Smooth muscle cell (in vitro differentiated cells): ENCODE measurements at regions not wholly inside any gene's neighbourhood (a gene's known extent, or its start where the extent isn't known, plus 50 kb on each side); places are given as distances from the start of the nearest gene placed in this dataset.

Experiments used
- DNase-seq: peaks from one replicate; lab custom pipeline; 2025; ENCODE audit not compliant: unreplicated experiment; lab: John Stamatoyannopoulos, UW
- H2AFZ ChIP-seq: fragments of 200-600 bp; sonication (generic); 2 replicates; pipeline ENCODE4 v1.6.0; 2016; ENCODE audit warnings: antibody characterized with exemption, low read depth, mild to moderate bottlenecking
- H3F3A ChIP-seq: fragments of 200-600 bp; sonication (generic); 2 replicates; pipeline ENCODE4 v1.6.0; 2017; ENCODE audit warnings: antibody characterized with exemption, low read depth
- H3K27ac ChIP-seq: fragments of 200-600 bp; sonication (generic); 2 replicates; pipeline ENCODE4 v1.5.1; 2016; ENCODE audit warnings: low read depth, mild to moderate bottlenecking
- H3K27me3 ChIP-seq: fragments of 200-600 bp; sonication (generic); 2 replicates; pipeline ENCODE4 v1.6.1; 2016; ENCODE audit warnings: low read depth, mild to moderate bottlenecking
- H3K36me3 ChIP-seq: fragments of 200-600 bp; sonication (generic); 2 replicates; pipeline ENCODE4 v1.5.1; 2016; ENCODE audit warnings: low read depth
- H3K4me1 ChIP-seq: fragments of 200-600 bp; sonication (generic); 2 replicates; pipeline ENCODE4 v1.5.1; 2016; ENCODE audit warnings: low read depth
- H3K4me2 ChIP-seq: fragments of 200-600 bp; sonication (generic); 2 replicates; pipeline ENCODE4 v1.6.0; 2016; ENCODE audit warnings: mild to moderate bottlenecking
- H3K4me3 ChIP-seq: fragments of 200-600 bp; sonication (generic); 2 replicates; pipeline ENCODE4 v1.5.1; 2016; ENCODE audit warnings: mild to moderate bottlenecking
- H3K79me2 ChIP-seq: fragments of 200-600 bp; sonication (generic); 2 replicates; pipeline ENCODE4 v1.6.0; 2016; ENCODE audit warnings: low read depth, mild to moderate bottlenecking
- H3K9ac ChIP-seq: fragments of 200-600 bp; sonication (generic); 2 replicates; pipeline ENCODE4 v1.6.0; 2016; ENCODE audit warnings: low read depth
- H3K9me3 ChIP-seq: fragments of 200-600 bp; sonication (generic); replicated peaks from 2 replicates; pipeline ENCODE4 v1.5.1; 2016; ENCODE audit warnings: low read depth
- H4K20me1 ChIP-seq: fragments of 200-600 bp; sonication (generic); 2 replicates; pipeline ENCODE4 v1.6.0; 2016; ENCODE audit warnings: low read depth
- WGBS: methylation state at CpG from one replicate; pipeline ENCODE4 v1.1.7; 2016; ENCODE audit warnings: low lambda C conversion rate; 5-methylcytosine and 5-hydroxymethylcytosine counted together
- TF ChIP-seq, protein P1 (sequence below): fragments of 200-600 bp; sonication (generic); IDR thresholded peaks from 2 replicates; pipeline ENCODE4 v1.5.1; 2017; ENCODE audit warnings: borderline replicate concordance, mild to moderate bottlenecking, antibody characterized with exemption; ENCODE audit not compliant: insufficient read depth, poor library complexity, severe bottlenecking

DNA sequence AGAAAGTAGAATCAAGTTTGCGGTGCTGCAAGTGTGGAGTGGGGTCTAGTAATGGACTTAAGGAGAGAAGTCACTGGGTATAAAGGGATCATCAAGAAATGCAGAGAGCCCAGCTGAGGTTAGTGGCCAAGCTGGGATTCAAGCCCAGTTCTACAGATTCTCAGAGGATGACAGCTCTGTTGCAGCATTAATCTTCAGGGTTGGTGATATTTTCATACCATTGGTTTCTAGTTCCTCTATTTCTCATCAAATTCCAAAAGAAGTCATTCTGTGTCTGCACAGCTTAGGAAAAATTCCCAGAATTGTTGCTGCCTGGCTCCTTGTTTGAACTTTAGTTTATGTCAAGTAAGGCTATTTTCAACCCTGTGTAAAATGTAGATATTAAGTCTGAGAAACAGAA lies 169.5 kb upstream of the NTF3 start:
- Histone ChIP-seq H2AFZ (no peak overlapping the region), H3K4me3 (no peak overlapping the region), H3F3A (peaks cover 13% of the 10 kb centered on the region), H3K27ac (no peak overlapping the region), H3K27me3 (no peaks in the 10 kb centered on the region), H3K9me3 (no peaks in the 10 kb centered on the region), H3K9ac (no peak overlapping the region), H4K20me1 (no peaks in the 10 kb centered on the region), H3K79me2 (no peaks in the 10 kb centered on the region), H3K36me3 (no peaks in the 10 kb centered on the region), H3K4me1 (peaks cover 9% of the 10 kb centered on the region), H3K4me2 (peak overlapping the region; percentile 33)
- TF ChIP-seq, protein P1, sequence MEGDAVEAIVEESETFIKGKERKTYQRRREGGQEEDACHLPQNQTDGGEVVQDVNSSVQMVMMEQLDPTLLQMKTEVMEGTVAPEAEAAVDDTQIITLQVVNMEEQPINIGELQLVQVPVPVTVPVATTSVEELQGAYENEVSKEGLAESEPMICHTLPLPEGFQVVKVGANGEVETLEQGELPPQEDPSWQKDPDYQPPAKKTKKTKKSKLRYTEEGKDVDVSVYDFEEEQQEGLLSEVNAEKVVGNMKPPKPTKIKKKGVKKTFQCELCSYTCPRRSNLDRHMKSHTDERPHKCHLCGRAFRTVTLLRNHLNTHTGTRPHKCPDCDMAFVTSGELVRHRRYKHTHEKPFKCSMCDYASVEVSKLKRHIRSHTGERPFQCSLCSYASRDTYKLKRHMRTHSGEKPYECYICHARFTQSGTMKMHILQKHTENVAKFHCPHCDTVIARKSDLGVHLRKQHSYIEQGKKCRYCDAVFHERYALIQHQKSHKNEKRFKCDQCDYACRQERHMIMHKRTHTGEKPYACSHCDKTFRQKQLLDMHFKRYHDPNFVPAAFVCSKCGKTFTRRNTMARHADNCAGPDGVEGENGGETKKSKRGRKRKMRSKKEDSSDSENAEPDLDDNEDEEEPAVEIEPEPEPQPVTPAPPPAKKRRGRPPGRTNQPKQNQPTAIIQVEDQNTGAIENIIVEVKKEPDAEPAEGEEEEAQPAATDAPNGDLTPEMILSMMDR = no peak
- WGBS = 64% methylated on average over 1 of the region's 1 CpG
- no peak for DNase-seq

DNA sequence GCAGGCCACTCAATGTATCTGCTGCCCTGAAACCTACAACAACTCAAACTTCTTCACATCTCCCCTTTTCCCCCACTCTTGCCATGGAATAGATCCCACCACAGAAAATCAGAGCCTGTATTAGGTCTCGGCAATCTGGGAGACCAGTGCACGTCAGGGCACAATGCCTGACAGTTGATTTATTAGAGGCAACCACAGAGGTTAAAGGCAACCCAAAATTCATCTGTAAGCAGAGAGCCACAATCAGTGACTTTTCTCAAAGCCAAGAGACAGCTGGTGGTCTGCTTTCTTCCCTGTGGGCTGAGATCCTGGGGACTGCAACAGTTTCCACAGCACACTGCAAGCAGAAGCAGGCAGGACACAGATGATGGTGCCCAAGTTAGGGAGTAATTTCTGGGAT lies 169.0 kb upstream of the NTF3 start:
- no peak overlapping the region for H3K4me2 ChIP-seq
- 60% methylated on average over 2 of the region's 2 CpGs for WGBS
- H3K4me1 ChIP-seq = peaks cover 9% of the 10 kb centered on the region
- no peak overlapping the region for H3K4me3 ChIP-seq
- H4K20me1 ChIP-seq = no peaks in the 10 kb centered on the region
- H3K27me3 ChIP-seq = no peaks in the 10 kb centered on the region
- H3K36me3 ChIP-seq = no peaks in the 10 kb centered on the region
- H3K27ac ChIP-seq = no peak overlapping the region
- H3F3A ChIP-seq = peaks cover 13% of the 10 kb centered on the region
- H2AFZ ChIP-seq = no peak overlapping the region
- H3K9ac ChIP-seq = no peak overlapping the region
- TF ChIP-seq, protein P1 = no peak
- DNase-seq = no peak
- H3K79me2 ChIP-seq = no peaks in the 10 kb centered on the region
- no peaks in the 10 kb centered on the region for H3K9me3 ChIP-seq

DNA sequence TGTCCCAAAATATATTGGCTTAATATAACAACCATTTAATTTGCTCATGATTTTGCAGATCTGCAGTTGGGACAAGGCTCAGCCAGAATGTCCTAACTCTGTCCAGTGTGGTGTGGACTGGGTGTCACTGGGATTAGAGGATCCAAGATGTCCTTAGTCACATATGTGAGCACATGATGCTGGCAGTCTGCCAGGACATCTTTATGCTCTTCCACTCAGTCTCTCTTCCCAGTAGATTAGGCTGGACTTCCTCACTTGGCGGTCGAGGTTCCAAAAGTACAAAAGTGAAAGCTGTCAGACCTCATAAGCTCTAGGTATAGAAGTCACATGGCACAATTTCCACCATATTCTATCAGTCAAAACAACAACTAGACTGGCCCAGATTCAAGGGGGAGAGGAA lies 167.9 kb upstream of the NTF3 start:
- Histone ChIP-seq H2AFZ (no peak overlapping the region), H3K27me3 (no peaks in the 10 kb centered on the region), H3K9ac (no peak overlapping the region), H3K4me2 (no peak overlapping the region), H3K4me3 (no peak overlapping the region), H3K27ac (no peak overlapping the region), H3K36me3 (no peaks in the 10 kb centered on the region), H4K20me1 (no peaks in the 10 kb centered on the region), H3K9me3 (no peaks in the 10 kb centered on the region), H3K79me2 (no peaks in the 10 kb centered on the region), H3K4me1 (peaks cover 3% of the 10 kb centered on the region), H3F3A (peaks cover 13% of the 10 kb centered on the region)
- DNase-seq = no peak
- TF ChIP-seq, protein P1 = no peak
- WGBS = 72% methylated on average over 2 of the region's 2 CpGs

DNA sequence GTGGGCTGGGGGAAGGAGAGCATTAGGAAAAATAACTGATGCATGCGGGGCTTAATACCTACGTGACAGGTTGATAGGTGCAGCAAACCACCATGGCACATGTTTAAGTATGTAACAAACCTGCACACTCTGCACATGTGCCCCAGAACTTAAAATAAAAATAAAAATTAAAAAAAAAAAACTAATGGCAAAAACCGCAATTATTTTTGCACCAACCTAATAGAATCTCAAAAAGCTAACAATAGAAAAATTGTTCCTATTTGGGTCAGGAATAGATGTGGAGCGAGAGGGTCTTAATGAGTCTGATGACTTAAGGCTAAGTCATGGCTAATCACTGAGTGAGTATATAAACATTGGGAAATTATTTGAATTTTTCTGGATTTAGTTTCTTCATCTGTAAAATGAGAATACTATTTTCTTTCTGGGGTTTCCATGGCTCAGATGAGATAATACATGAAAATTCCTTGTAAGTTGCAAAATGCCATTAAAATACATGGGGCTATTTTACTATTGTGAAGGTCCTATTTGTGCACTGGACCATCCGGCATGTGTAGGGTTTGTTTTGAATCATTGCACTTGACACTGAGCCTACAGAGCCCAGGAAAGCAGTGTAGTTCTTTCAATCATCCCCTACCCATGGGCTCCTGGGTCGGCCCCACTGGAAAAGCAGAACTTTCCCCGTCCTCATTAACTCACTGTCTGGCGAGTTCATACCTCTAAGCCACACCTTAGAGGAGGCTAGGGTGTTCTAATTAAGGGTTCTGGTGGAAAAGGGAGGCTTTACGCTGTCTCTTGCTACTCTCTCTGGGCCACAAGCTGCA lies 164.1 kb upstream of the NTF3 start:
- WGBS = 75% methylated on average over 9 of the region's 9 CpGs
- TF ChIP-seq, protein P1 = no peak

More for the DNA sequence above, 164.1 kb upstream of the NTF3 start:
- Histone ChIP-seq H3K36me3 (no peaks in the 10 kb centered on the region), H3K27ac (no peak overlapping the region), H4K20me1 (no peaks in the 10 kb centered on the region), H3K4me3 (no peak overlapping the region), H3F3A (no peaks in the 10 kb centered on the region), H3K9me3 (no peaks in the 10 kb centered on the region), H3K4me2 (no peak overlapping the region), H3K9ac (no peak overlapping the region), H3K4me1 (no peaks in the 10 kb centered on the region), H3K79me2 (no peaks in the 10 kb centered on the region), H3K27me3 (no peaks in the 10 kb centered on the region), H2AFZ (no peak overlapping the region)
- no peak for DNase-seq
